ENCODE measurements at regions not wholly inside any gene's neighbourhood (a gene's known extent, or its start where the extent isn't known, plus 50 kb on each side); places are given as distances from the start of the nearest gene placed in this dataset.

DNA sequence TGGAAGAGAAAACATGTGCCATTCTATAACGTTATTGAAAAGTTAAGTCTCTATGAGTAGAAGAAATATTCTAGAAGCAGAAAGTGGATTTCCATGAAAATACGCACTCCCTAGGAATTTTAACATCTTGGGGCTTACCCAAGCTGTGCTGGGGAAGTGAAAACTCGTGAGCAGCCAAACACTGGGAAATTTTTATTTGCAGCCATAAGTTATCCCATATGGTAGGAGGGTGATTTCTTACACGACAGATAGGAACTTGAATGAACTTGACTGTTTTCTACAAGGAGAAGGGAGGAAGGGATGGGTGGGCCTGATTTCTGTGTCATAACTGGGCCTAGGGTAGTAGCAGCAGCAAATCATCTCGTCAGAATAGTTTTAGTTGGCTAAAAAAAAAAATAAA, 272.6 kb downstream of the ETAA1 start:
- Histone ChIP-seq H3K9ac (ENCODE audit: insufficient read depth in 1 of 2, low read length in 2 of 2) (no peak overlapping the region), H3K4me1 (ENCODE audit: control insufficient read depth in 5 of 5, insufficient read depth in 5 of 5, low read length in 5 of 5) (peaks cover 0 to 11% (median 0%) of the 10 kb centered on the region in 5 donors), H3K36me3 (ENCODE audit: control insufficient read depth in 4 of 4, insufficient read depth in 4 of 4, low read length in 4 of 4) (no peaks in the 10 kb centered on the region), H3K4me3 (no peak overlapping the region), H3K27me3 (ENCODE audit: control insufficient read depth in 3 of 3, insufficient read depth in 3 of 3, low read length in 2 of 3) (no peaks in the 10 kb centered on the region), H3K9me3 (ENCODE audit: control insufficient read depth in 4 of 4, insufficient read depth in 3 of 4, low read length in 3 of 4) (peaks cover 0 to 3% (median 0%) of the 10 kb centered on the region in 4 donors), H3K27ac (ENCODE audit: low read depth in 1 of 2, low read length in 1 of 2) (no peak overlapping the region)
- 58 to 68% methylated on average over 5 of the region's 5 CpGs for WGBS, 2 donors
- no peak for ATAC-seq (ENCODE audit: insufficient read depth, low FRiP score)
- no peak for DNase-seq
- TF ChIP-seq, protein P1, sequence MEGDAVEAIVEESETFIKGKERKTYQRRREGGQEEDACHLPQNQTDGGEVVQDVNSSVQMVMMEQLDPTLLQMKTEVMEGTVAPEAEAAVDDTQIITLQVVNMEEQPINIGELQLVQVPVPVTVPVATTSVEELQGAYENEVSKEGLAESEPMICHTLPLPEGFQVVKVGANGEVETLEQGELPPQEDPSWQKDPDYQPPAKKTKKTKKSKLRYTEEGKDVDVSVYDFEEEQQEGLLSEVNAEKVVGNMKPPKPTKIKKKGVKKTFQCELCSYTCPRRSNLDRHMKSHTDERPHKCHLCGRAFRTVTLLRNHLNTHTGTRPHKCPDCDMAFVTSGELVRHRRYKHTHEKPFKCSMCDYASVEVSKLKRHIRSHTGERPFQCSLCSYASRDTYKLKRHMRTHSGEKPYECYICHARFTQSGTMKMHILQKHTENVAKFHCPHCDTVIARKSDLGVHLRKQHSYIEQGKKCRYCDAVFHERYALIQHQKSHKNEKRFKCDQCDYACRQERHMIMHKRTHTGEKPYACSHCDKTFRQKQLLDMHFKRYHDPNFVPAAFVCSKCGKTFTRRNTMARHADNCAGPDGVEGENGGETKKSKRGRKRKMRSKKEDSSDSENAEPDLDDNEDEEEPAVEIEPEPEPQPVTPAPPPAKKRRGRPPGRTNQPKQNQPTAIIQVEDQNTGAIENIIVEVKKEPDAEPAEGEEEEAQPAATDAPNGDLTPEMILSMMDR (IDR thresholded peaks at IDR 0.05; ENCODE audit: control extremely low read depth, extremely low read depth), result no peak

DNA sequence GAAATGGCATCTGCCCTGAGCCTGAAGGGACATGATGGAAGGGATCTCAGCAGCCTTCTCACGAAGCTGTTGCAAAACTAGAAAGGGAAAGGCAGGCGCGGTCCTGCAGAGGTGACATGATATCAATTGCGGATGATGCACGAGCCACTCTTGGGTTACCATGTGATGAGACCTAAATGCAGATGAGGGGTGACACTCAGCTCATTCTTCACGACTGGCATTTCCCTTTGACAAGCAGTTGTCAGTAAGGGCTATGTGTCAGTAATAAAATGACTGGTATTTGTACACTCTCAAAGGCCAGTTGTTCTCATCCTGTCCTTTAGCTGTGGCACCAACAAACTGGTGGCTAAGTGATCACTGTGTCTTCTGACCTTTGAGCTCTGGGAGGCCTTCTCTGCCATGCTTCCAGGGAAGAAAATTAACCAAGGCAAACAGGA, 273.6 kb downstream of the ETAA1 start:
- DNase-seq (no peak), ATAC-seq (ENCODE audit: insufficient read depth, low FRiP score) (no peak)
- H3K27ac ChIP-seq (ENCODE audit: low read depth in 1 of 2, low read length in 1 of 2), result no peak overlapping the region
- no peaks in the 10 kb centered on the region for H3K36me3 ChIP-seq (ENCODE audit: control insufficient read depth in 4 of 4, insufficient read depth in 4 of 4, low read length in 4 of 4)
- no peak overlapping the region for H3K9ac ChIP-seq (ENCODE audit: insufficient read depth in 1 of 2, low read length in 2 of 2)
- no peak overlapping the region for H3K4me3 ChIP-seq
- peaks cover 0 to 3% (median 0%) of the 10 kb centered on the region in 4 donors for H3K9me3 ChIP-seq (ENCODE audit: control insufficient read depth in 4 of 4, insufficient read depth in 3 of 4, low read length in 3 of 4)
- H3K4me1 ChIP-seq (ENCODE audit: control insufficient read depth in 5 of 5, insufficient read depth in 5 of 5, low read length in 5 of 5), result peaks cover 0 to 11% (median 0%) of the 10 kb centered on the region in 5 donors
- no peaks in the 10 kb centered on the region for H3K27me3 ChIP-seq (ENCODE audit: control insufficient read depth in 3 of 3, insufficient read depth in 3 of 3, low read length in 2 of 3)
- TF ChIP-seq, protein P1 (IDR thresholded peaks at IDR 0.05; ENCODE audit: control extremely low read depth, extremely low read depth), result no peak
- 87 to 91% methylated on average over 6 of the region's 6 CpGs for WGBS, 2 donors

GRCh38 chr2:67671464-67672450, 274.6 kb downstream of the ETAA1 start:
- Histone ChIP-seq H3K4me3 (no peak overlapping the region), H3K27ac (ENCODE audit: low read depth in 1 of 2, low read length in 1 of 2) (no peak overlapping the region), H3K9me3 (ENCODE audit: control insufficient read depth in 4 of 4, insufficient read depth in 3 of 4, low read length in 3 of 4) (peaks cover 0 to 3% (median 0%) of the 10 kb centered on the region in 4 donors), H3K4me1 (ENCODE audit: control insufficient read depth in 5 of 5, insufficient read depth in 5 of 5, low read length in 5 of 5) (peaks cover 0 to 5% (median 0%) of the 10 kb centered on the region in 5 donors), H3K27me3 (ENCODE audit: control insufficient read depth in 3 of 3, insufficient read depth in 3 of 3, low read length in 2 of 3) (no peaks in the 10 kb centered on the region), H3K9ac (ENCODE audit: insufficient read depth in 1 of 2, low read length in 2 of 2) (no peak overlapping the region), H3K36me3 (ENCODE audit: control insufficient read depth in 4 of 4, insufficient read depth in 4 of 4, low read length in 4 of 4) (no peaks in the 10 kb centered on the region)
- WGBS, 2 donors, result 89% methylated on average over 10 of the region's 10 CpGs
- no peak for DNase-seq
- TF ChIP-seq, protein P1 (IDR thresholded peaks at IDR 0.05; ENCODE audit: control extremely low read depth, extremely low read depth), result no peak
- no peak for ATAC-seq (ENCODE audit: insufficient read depth, low FRiP score)
